OCI-LY3 (cell line): ENCODE measurements at regions not wholly inside any gene's neighbourhood (a gene's known extent, or its start where the extent isn't known, plus 50 kb on each side); places are given as distances from the start of the nearest gene placed in this dataset.
"Not testable (repeated sequence)": the region's sequence is repeated elsewhere in the genome, so short reads cannot be mapped to it uniquely, and the experiment has no call there.

Source experiments
- H2AFZ ChIP-seq: fragments of 200-600, 300-600 bp; shearing (Covaris generic); 2 replicates; pipeline ENCODE4 v1.6.0; 2014; ENCODE audit warnings: antibody characterized with exemption, low read depth, low read length
- H3K27ac ChIP-seq: fragments of 200-600, 300-600 bp; sonication (generic); 2 replicates; pipeline ENCODE4 v1.5.1; 2014; ENCODE audit warnings: mild to moderate bottlenecking, low read length, moderate library complexity, mixed read lengths
- H3K27me3 ChIP-seq: fragments of 200-600, 300-600 bp; sonication (generic); 2 replicates; pipeline ENCODE4 v1.6.1; 2014; ENCODE audit warnings: low read depth, low read length, mixed read lengths
- H3K36me3 ChIP-seq: fragments of 200-600, 300-600 bp; sonication (generic); replicated peaks from 2 replicates; pipeline ENCODE3; 2014; ENCODE audit warnings: low read depth, low read length, mixed read lengths
- H3K4me1 ChIP-seq: fragments of 300-600, 200-600 bp; sonication (generic); 2 replicates; pipeline ENCODE4 v1.6.1; 2014; ENCODE audit warnings: low read length, mixed read lengths
- H3K4me2 ChIP-seq: fragments of 200-600, 300-600 bp; sonication (generic); 2 replicates; pipeline ENCODE4 v1.6.1; 2014; ENCODE audit warnings: low read length, mixed read lengths
- H3K4me3 ChIP-seq: fragments of 300-600, 200-600 bp; sonication (generic); 2 replicates; pipeline ENCODE4 v1.5.1; 2014; ENCODE audit warnings: antibody characterized with exemption, mild to moderate bottlenecking, low read length, moderate library complexity
- H3K79me2 ChIP-seq: fragments of 300-600, 200-600 bp; shearing (Covaris generic); 2 replicates; pipeline ENCODE4 v1.6.1; 2014; ENCODE audit warnings: mild to moderate bottlenecking, low read length, mixed read lengths
- H3K9ac ChIP-seq: fragments of 300-600, 200-600 bp; shearing (Covaris generic); 2 replicates; pipeline ENCODE4 v1.6.0; 2014; ENCODE audit warnings: mild to moderate bottlenecking, low read length, moderate library complexity
- H3K9me3 ChIP-seq: fragments of 200-600, 300-600 bp; shearing (Covaris generic); 2 replicates; pipeline ENCODE4 v1.6.1; 2014; ENCODE audit warnings: low read length, mixed read lengths; ENCODE audit not compliant: insufficient read depth
- H4K20me1 ChIP-seq: fragments of 200-600, 300-600 bp; sonication (generic); 2 replicates; pipeline ENCODE4 v1.6.1; 2016; ENCODE audit warnings: low read length, mixed read lengths; ENCODE audit not compliant: insufficient read depth
- EZH2phosphoT487 ChIP-seq: fragments of 200-600 bp; shearing (Covaris generic); IDR thresholded peaks from 2 replicates; pipeline ENCODE4 v1.6.1; 2018; ENCODE audit warnings: antibody characterized with exemption, mixed run types, low read depth
- TF ChIP-seq, protein P1 (sequence below): fragments of 200-600, 300-600 bp; sonication (generic); IDR thresholded peaks from 2 replicates; pipeline ENCODE4 v1.5.1; 2014; ENCODE audit warnings: antibody characterized with exemption, low read length, low read depth

DNA sequence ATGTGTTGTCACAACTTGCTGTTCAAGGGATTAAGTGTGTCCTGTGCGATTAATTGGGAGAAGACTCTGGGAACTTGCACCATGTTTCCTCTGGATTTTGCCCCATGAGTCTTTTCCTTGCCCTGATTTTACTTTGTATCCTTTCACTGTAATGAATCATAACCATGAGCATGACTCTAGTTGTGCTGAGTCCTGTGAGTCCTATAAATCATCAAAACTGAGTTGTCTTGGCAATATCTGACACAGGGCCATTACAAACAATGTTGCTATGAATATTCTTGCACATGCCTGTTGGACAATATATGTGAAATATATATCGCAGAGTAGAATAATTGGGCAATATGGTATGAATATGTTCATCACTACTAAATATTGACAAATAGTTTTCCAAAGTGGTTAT is 56.5 kb upstream of the COL5A2 start:
- TF ChIP-seq EZH2phosphoT487: no peak
- TF ChIP-seq, protein P1, sequence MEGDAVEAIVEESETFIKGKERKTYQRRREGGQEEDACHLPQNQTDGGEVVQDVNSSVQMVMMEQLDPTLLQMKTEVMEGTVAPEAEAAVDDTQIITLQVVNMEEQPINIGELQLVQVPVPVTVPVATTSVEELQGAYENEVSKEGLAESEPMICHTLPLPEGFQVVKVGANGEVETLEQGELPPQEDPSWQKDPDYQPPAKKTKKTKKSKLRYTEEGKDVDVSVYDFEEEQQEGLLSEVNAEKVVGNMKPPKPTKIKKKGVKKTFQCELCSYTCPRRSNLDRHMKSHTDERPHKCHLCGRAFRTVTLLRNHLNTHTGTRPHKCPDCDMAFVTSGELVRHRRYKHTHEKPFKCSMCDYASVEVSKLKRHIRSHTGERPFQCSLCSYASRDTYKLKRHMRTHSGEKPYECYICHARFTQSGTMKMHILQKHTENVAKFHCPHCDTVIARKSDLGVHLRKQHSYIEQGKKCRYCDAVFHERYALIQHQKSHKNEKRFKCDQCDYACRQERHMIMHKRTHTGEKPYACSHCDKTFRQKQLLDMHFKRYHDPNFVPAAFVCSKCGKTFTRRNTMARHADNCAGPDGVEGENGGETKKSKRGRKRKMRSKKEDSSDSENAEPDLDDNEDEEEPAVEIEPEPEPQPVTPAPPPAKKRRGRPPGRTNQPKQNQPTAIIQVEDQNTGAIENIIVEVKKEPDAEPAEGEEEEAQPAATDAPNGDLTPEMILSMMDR: no peak
- Histone ChIP-seq H4K20me1 (no peaks in the 10 kb centered on the region), H3K27me3 (no peaks in the 10 kb centered on the region), H2AFZ (no peak overlapping the region), H3K36me3 (no peaks in the 10 kb centered on the region), H3K4me2 (no peak overlapping the region), H3K9ac (no peak overlapping the region), H3K4me1 (peaks cover 10% of the 10 kb centered on the region), H3K27ac (no peak overlapping the region), H3K79me2 (no peaks in the 10 kb centered on the region), H3K9me3 (no peaks in the 10 kb centered on the region), H3K4me3 (no peak overlapping the region)

DNA sequence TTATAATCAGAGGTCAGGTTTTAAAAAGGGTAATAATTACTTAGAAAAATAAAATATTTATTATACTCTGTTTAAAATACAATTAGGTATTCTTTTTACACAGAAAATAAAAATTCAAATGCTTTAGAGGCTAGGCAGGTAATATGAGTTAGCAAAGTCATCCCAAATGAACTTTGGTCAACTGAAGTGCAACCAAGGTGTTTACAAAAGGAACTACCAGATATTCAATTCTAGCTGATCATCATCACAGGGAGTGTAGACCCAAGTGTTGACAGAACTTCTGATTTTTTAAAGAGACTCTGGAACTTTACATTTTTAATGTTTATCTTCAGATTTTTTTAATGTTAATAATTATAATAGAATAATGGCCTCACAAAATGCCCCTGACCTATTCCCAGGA is 59.3 kb upstream of the COL5A2 start:
- TF ChIP-seq EZH2phosphoT487: no peak
- TF ChIP-seq, protein P1: no peak
- H3K79me2 ChIP-seq: no peaks in the 10 kb centered on the region
- no peak overlapping the region for H3K4me2 ChIP-seq
- no peaks in the 10 kb centered on the region for H3K27me3 ChIP-seq
- H3K36me3 ChIP-seq: no peaks in the 10 kb centered on the region
- no peak overlapping the region for H3K27ac ChIP-seq
- no peaks in the 10 kb centered on the region for H3K4me1 ChIP-seq
- H2AFZ ChIP-seq: no peak overlapping the region
- no peaks in the 10 kb centered on the region for H4K20me1 ChIP-seq
- no peaks in the 10 kb centered on the region for H3K9me3 ChIP-seq
- H3K9ac ChIP-seq: no peak overlapping the region
- no peak overlapping the region for H3K4me3 ChIP-seq

DNA sequence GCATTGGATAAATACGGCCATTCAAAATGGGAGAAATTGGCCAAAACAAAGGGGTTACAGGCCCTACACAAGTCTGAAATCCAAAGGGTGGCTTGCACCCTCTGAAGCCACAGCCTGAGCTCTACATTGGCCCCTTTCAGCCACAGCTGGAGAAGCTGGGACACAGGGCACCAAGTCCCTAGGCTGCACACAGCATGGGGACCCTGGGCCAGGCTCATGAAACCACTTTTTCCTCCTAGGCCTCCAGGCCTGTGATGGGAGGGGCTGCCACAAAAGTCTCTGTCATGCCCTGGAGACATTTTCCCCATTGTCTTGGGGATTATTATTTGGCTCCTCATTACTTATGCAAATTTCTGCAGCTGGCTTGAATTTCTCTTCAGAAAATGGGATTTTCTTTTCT is 64.3 kb upstream of the COL5A2 start:
- not testable (repeated sequence) for H3K79me2 ChIP-seq, H3K27ac ChIP-seq, H3K4me2 ChIP-seq, H3K4me1 ChIP-seq, H3K27me3 ChIP-seq, H3K9me3 ChIP-seq, H3K36me3 ChIP-seq, H3K9ac ChIP-seq, H4K20me1 ChIP-seq, H2AFZ ChIP-seq, H3K4me3 ChIP-seq

DNA sequence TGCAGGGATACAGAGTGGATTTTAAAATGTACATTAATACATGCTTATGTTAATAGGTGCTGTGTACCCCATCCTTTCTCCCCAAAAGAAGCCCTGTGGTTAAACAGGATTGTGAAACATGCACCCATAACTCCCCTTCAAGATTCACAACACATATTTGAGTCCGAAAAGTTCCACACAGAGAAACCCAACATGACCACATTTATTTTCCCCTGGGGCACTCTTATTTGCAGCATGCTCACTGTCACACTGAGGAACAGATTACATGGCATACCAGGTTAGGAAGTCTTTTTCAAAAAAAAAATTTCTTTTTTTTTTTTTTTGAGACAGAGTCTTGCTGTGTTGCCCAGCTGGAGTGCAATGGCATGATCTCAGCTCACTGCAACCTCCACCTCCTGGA is 67.7 kb upstream of the COL5A2 start:
- Histone ChIP-seq H3K27me3 (no peaks in the 10 kb centered on the region), H2AFZ (no peak overlapping the region), H3K4me1 (no peaks in the 10 kb centered on the region), H3K27ac (no peak overlapping the region), H4K20me1 (no peaks in the 10 kb centered on the region), H3K4me2 (no peak overlapping the region), H3K36me3 (no peaks in the 10 kb centered on the region), H3K9ac (no peak overlapping the region), H3K79me2 (no peaks in the 10 kb centered on the region), H3K4me3 (no peak overlapping the region), H3K9me3 (no peaks in the 10 kb centered on the region)
- TF ChIP-seq EZH2phosphoT487: no peak
- TF ChIP-seq, protein P1: no peak

DNA sequence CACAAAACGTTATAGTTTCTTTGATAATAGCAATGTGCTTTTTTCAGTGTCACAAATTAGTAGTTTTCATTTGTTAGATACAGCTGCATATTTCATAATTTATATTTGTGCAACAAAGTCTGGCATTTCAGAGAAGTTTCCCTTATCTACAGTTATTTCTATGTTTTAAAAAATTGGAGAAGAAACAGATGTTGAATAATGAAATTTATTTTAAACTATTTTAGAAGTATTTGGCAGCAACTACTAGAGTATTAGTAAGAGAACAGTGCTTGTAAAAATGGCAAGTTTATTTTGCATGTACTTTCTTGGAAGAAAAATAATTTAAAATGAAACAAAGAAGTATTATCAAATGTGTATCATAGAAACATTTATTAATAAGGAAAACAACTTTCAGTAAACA is 68.6 kb upstream of the COL5A2 start:
- Histone ChIP-seq H4K20me1 (no peaks in the 10 kb centered on the region), H3K79me2 (no peaks in the 10 kb centered on the region), H3K36me3 (no peaks in the 10 kb centered on the region), H3K9me3 (no peaks in the 10 kb centered on the region), H3K4me3 (no peak overlapping the region), H3K27ac (no peak overlapping the region), H3K4me1 (no peaks in the 10 kb centered on the region), H3K4me2 (no peak overlapping the region), H3K27me3 (no peaks in the 10 kb centered on the region), H3K9ac (no peak overlapping the region), H2AFZ (no peak overlapping the region)
- TF ChIP-seq EZH2phosphoT487: no peak
- TF ChIP-seq, protein P1: no peak
